HS-27A (cell line): ENCODE measurements at regions not wholly inside any gene's neighbourhood (a gene's known extent, or its start where the extent isn't known, plus 50 kb on each side); places are given as distances from the start of the nearest gene placed in this dataset.
"Not testable (repeated sequence)": the region's sequence is repeated elsewhere in the genome, so short reads cannot be mapped to it uniquely, and the experiment has no call there.

ENCODE experiments used
- DNase-seq: peaks from one replicate; pipeline ENCODE4 v3.0.0-alpha.2; 2012; ENCODE audit warnings: low read depth, missing footprints

- DNase-seq = no peak
Observed at GRCh38 chr15:77877869-77878577, 199.5 kb downstream of the TBC1D2B start.

- not testable (repeated sequence) for DNase-seq
Observed at GRCh38 chr15:77876107-77876820, 201.2 kb downstream of the TBC1D2B start.

GRCh38 chr15:77875066-77875721, 202.3 kb downstream of the TBC1D2B start:
- not testable (repeated sequence) for DNase-seq

- no peak for DNase-seq
Observed at GRCh38 chr15:77874063-77874462, 203.4 kb downstream of the TBC1D2B start.

GRCh38 chr15:77872521-77873425, 204.7 kb downstream of the TBC1D2B start:
- not testable (repeated sequence) for DNase-seq

GRCh38 chr15:77871852-77872371, 205.6 kb downstream of the TBC1D2B start:
- DNase-seq = no peak

- DNase-seq = no peak
Observed at GRCh38 chr15:77870195-77871065, 207.1 kb downstream of the TBC1D2B start.

- DNase-seq = no peak
Observed at GRCh38 chr15:77869021-77869895, 208.3 kb downstream of the TBC1D2B start.

GRCh38 chr15:77868048-77868629, 209.4 kb downstream of the TBC1D2B start:
- DNase-seq = not testable (repeated sequence)

- no peak for DNase-seq
Observed at GRCh38 chr15:77867266-77868047, 210.1 kb downstream of the TBC1D2B start.

- DNase-seq = no peak
Observed at GRCh38 chr15:77866596-77867125, 210.8 kb downstream of the TBC1D2B start.

GRCh38 chr15:77866186-77866585, 211.3 kb downstream of the TBC1D2B start:
- no peak for DNase-seq

GRCh38 chr15:77865701-77866100, 211.8 kb downstream of the TBC1D2B start:
- DNase-seq = no peak

GRCh38 chr15:77865106-77865610, 212.4 kb downstream of the TBC1D2B start:
- DNase-seq = no peak

GRCh38 chr15:77864211-77865105, 213.1 kb downstream of the TBC1D2B start:
- no peak for DNase-seq

GRCh38 chr15:77863491-77864105, 213.9 kb downstream of the TBC1D2B start:
- no peak for DNase-seq
